Progenitor cell of endocrine pancreas (in vitro differentiated cells): ENCODE measurements at regions not wholly inside any gene's neighbourhood (a gene's known extent, or its start where the extent isn't known, plus 50 kb on each side); places are given as distances from the start of the nearest gene placed in this dataset.

ENCODE experiments used
- DNase-seq: peaks from one replicate; pipeline ENCODE4 v3.0.0; 2021; ENCODE audit warnings: low spot score; ENCODE audit not compliant: unreplicated experiment
- H3K27ac Mint-ChIP-seq: 2 replicates; pipeline ENCODE4 v1.8.0; 2021; ENCODE audit warnings: mild to moderate bottlenecking, moderate library complexity, mixed read lengths
- H3K27me3 Mint-ChIP-seq: 2 replicates; pipeline ENCODE4 v1.8.0; 2021; ENCODE audit warnings: mixed read lengths
- H3K36me3 Mint-ChIP-seq: 2 replicates; pipeline ENCODE4 v1.8.0; 2022; ENCODE audit warnings: mixed read lengths; ENCODE audit not compliant: insufficient read depth
- H3K4me1 Mint-ChIP-seq: 2 replicates; pipeline ENCODE4 v1.8.0; 2021; ENCODE audit warnings: low read depth, mixed read lengths
- H3K4me3 Mint-ChIP-seq: 2 replicates; pipeline ENCODE4 v1.8.0; 2021; ENCODE audit warnings: low read depth, mild to moderate bottlenecking, moderate library complexity, mixed read lengths
- H3K9me3 Mint-ChIP-seq: 2 replicates; pipeline ENCODE4 v1.8.0; 2021; ENCODE audit warnings: low read depth, mixed read lengths
- CTCF ChIP-seq: fragments of 200-600 bp; sonication (generic); IDR thresholded peaks from one replicate; pipeline ENCODE4 v1.5.0; 2021; ENCODE audit warnings: antibody characterized with exemption, mild to moderate bottlenecking; ENCODE audit not compliant: unreplicated experiment

GRCh38 chr14:53325176-53325806 is 172.2 kb upstream of the DDHD1 start:
- Mint-ChIP-seq H3K4me3 (no peak overlapping the region), H3K9me3 (peaks cover 7% of the 10 kb centered on the region), H3K4me1 (no peaks in the 10 kb centered on the region), H3K36me3 (no peaks in the 10 kb centered on the region), H3K27ac (no peak overlapping the region), H3K27me3 (no peaks in the 10 kb centered on the region)
- peak; percentile 44 for TF ChIP-seq CTCF
- DNase-seq = no peak

- no peaks in the 10 kb centered on the region for H3K4me1 Mint-ChIP-seq
- peaks cover 11% of the 10 kb centered on the region for H3K36me3 Mint-ChIP-seq
- no peaks in the 10 kb centered on the region for H3K27me3 Mint-ChIP-seq
- TF ChIP-seq CTCF = no peak
- peaks cover 31% of the 10 kb centered on the region for H3K9me3 Mint-ChIP-seq
- DNase-seq = no peak
- no peak overlapping the region for H3K27ac Mint-ChIP-seq
- H3K4me3 Mint-ChIP-seq = no peak overlapping the region
These were observed 163.4 kb upstream of the DDHD1 start for GRCh38 chr14:53316504-53316903.

GRCh38 chr14:53310412-53310811 is 157.3 kb upstream of the DDHD1 start:
- H3K27me3 Mint-ChIP-seq = no peaks in the 10 kb centered on the region

GRCh38 chr14:53306911-53307310 is 153.8 kb upstream of the DDHD1 start:
- no peak overlapping the region for H3K27ac Mint-ChIP-seq
- no peak for TF ChIP-seq CTCF
- H3K4me3 Mint-ChIP-seq = no peak overlapping the region
- H3K4me1 Mint-ChIP-seq = peaks cover 1% of the 10 kb centered on the region
- H3K36me3 Mint-ChIP-seq = peaks cover 6% of the 10 kb centered on the region
- H3K9me3 Mint-ChIP-seq = peaks cover 24% of the 10 kb centered on the region
- no peaks in the 10 kb centered on the region for H3K27me3 Mint-ChIP-seq
- DNase-seq = no peak

More at GRCh38 chr14:53310412-53310811, 157.3 kb upstream of the DDHD1 start:
- Mint-ChIP-seq H3K27ac (no peak overlapping the region), H3K36me3 (peaks cover 8% of the 10 kb centered on the region), H3K4me1 (peaks cover 1% of the 10 kb centered on the region), H3K9me3 (peaks cover 35% of the 10 kb centered on the region), H3K4me3 (no peak overlapping the region)
- TF ChIP-seq CTCF = no peak
- DNase-seq = no peak

GRCh38 chr14:53306267-53306721 is 153.2 kb upstream of the DDHD1 start:
- TF ChIP-seq CTCF = peak; percentile 89

More at GRCh38 chr14:53306267-53306721, 153.2 kb upstream of the DDHD1 start:
- peaks cover 24% of the 10 kb centered on the region for H3K9me3 Mint-ChIP-seq
- no peak overlapping the region for H3K27ac Mint-ChIP-seq
- H3K4me1 Mint-ChIP-seq = peaks cover 1% of the 10 kb centered on the region
- H3K36me3 Mint-ChIP-seq = peaks cover 5% of the 10 kb centered on the region
- peak overlapping the region; percentile 25 for H3K4me3 Mint-ChIP-seq
- H3K27me3 Mint-ChIP-seq = no peaks in the 10 kb centered on the region
- DNase-seq = peak; percentile 18
